A549 (cell line): ENCODE measurements at regions not wholly inside any gene's neighbourhood (a gene's known extent, or its start where the extent isn't known, plus 50 kb on each side); places are given as distances from the start of the nearest gene placed in this dataset.

Experiments
- ATAC-seq, 2 experiments: fragments of 200-7000 bp in 1 of 2; fragments of >200 bp in 1 of 2; cut with Nextera tagmentation in 1 of 2; cut with Tn5 transposase in 1 of 2; 3 replicates each; pipeline versions ENCODE4 v1.8.0 to v1.9.1; 2018 to 2020; ENCODE audit warnings: mild to moderate bottlenecking in 1 of 2, moderate library complexity in 1 of 2
- CTCF ChIA-PET: fragments of 300-600 bp; sonication (Branson Sonifier 250); formaldehyde crosslinking; extraction: SDS; loops from one replicate; lab custom pipeline; 2021; ENCODE audit warnings: antibody characterized with exemption, inconsistent platforms; lab: Yijun Ruan, JAX
- POLR2A ChIA-PET: fragments of 350-600 bp; formaldehyde crosslinking; extraction: SDS; loops from one replicate; lab custom pipeline; 2021; ENCODE audit warnings: antibody characterized with exemption, inconsistent platforms; lab: Yijun Ruan, JAX
- DNase-seq, 2 experiments: peaks; one replicate each; pipeline versions ENCODE4 v3.0.0 to v3.0.0-alpha.2; 2011 to 2016; ENCODE audit warnings: low read depth in 1 of 2, low spot score in 1 of 2
- FAIRE-seq: peaks from 2 replicates; lab custom pipeline; 2011; peaks lifted over from hg19 to GRCh38; lab: Jason Lieb, UNC
- H3K27ac ChIP-seq, 2 experiments: fragments of >200 bp; sonication (Bioruptor Twin); formaldehyde crosslinking; 3 replicates each; pipeline ENCODE4 v1.5.1; 2016 to 2017
- H3K4me1 ChIP-seq: fragments of >200 bp; sonication (Bioruptor Twin); formaldehyde crosslinking; 3 replicates; pipeline ENCODE4 v1.6.1; 2016
- H3K4me2 ChIP-seq: fragments of >200 bp; sonication (Bioruptor Twin); formaldehyde crosslinking; 3 replicates; pipeline ENCODE4 v1.6.1; 2016
- H3K4me3 ChIP-seq: fragments of >200 bp; sonication (Bioruptor Twin); formaldehyde crosslinking; 3 replicates; pipeline ENCODE4 v1.5.1; 2016
- H3K9me3 ChIP-seq: fragments of >200 bp; sonication (Bioruptor Twin); formaldehyde crosslinking; 3 replicates; pipeline ENCODE4 v1.6.1; 2016
- BHLHE40 ChIP-seq: IDR thresholded peaks from 2 replicates; pipeline ENCODE4 v1.6.1; 2012; ENCODE audit warnings: low read depth, low read length, inconsistent platforms
- CBX8 ChIP-seq: fragments of 200-600 bp; sonication (generic); IDR thresholded peaks from 2 replicates; pipeline ENCODE4 v1.6.1; 2016
- ESRRA ChIP-seq: fragments of 150-350 bp; IDR thresholded peaks from 2 replicates; pipeline ENCODE4 v1.6.1; 2014; ENCODE audit warnings: mild to moderate bottlenecking, low read length, borderline replicate concordance
- FOSB ChIP-seq: fragments of 250-450 bp; sonication (Bioruptor Pico); IDR thresholded peaks from 2 replicates; pipeline ENCODE4 v1.5.0; 2020; ENCODE audit warnings: mild to moderate bottlenecking, moderate library complexity
- FOXS1 ChIP-seq: fragments of 250-450 bp; sonication (Bioruptor Pico); IDR thresholded peaks from 2 replicates; pipeline ENCODE4 v1.5.0; 2020; ENCODE audit warnings: mild to moderate bottlenecking, moderate library complexity
- HES2 ChIP-seq: fragments of >200 bp; sonication (Bioruptor Twin); formaldehyde crosslinking; IDR thresholded peaks from 2 replicates; pipeline ENCODE4 v1.6.1; 2016
- HOXA7 ChIP-seq: fragments of 250-450 bp; sonication (Bioruptor Pico); IDR thresholded peaks from 2 replicates; pipeline ENCODE4 v1.5.0; 2020; ENCODE audit warnings: mild to moderate bottlenecking, moderate library complexity
- JUN ChIP-seq, 2 experiments: fragments of >200 bp; sonication (Bioruptor Twin); formaldehyde crosslinking; IDR thresholded peaks; 2 replicates in 1 of 2; 3 replicates in 1 of 2; pipeline ENCODE4 v1.6.1; 2016 to 2017
- JUNB ChIP-seq: fragments of >200 bp; sonication (Bioruptor Twin); formaldehyde crosslinking; IDR thresholded peaks from 2 replicates; pipeline ENCODE4 v1.6.1; 2016
- KDM1A ChIP-seq: fragments of 200-600 bp; sonication (generic); IDR thresholded peaks from 2 replicates; pipeline ENCODE4 v1.6.1; 2016; ENCODE audit warnings: low read depth, mild to moderate bottlenecking
- MAFK ChIP-seq: fragments of 450-650 bp; IDR thresholded peaks from 2 replicates; pipeline ENCODE4 v1.6.1; 2014; ENCODE audit not compliant: partially characterized antibody
- NFE2L2 ChIP-seq: fragments of 150-350 bp; conservative IDR thresholded peaks from 2 replicates; pipeline ENCODE4 v1.6.1; 2014; ENCODE audit warnings: low read length
- NR3C1 ChIP-seq: fragments of >200 bp; sonication (Bioruptor Twin); formaldehyde crosslinking; IDR thresholded peaks from 3 replicates; pipeline ENCODE4 v1.6.1; 2017
- PHF8 ChIP-seq: fragments of 200-600 bp; sonication (generic); IDR thresholded peaks from 2 replicates; pipeline ENCODE4 v1.6.1; 2016; ENCODE audit warnings: low read depth, mild to moderate bottlenecking, antibody characterized with exemption, moderate library complexity, borderline replicate concordance
- RAD21 ChIP-seq, 2 experiments: fragments of >200 bp in 1 of 2; sonication (Bioruptor Twin) in 1 of 2; formaldehyde crosslinking in 1 of 2; IDR thresholded peaks in 1 of 2; conservative IDR thresholded peaks in 1 of 2; 2 replicates in 1 of 2; 3 replicates in 1 of 2; pipeline ENCODE4 v1.6.1; 2012 to 2018; ENCODE audit warnings: inconsistent platforms in 1 of 2
- SREBF2 ChIP-seq: fragments of 450-650 bp; IDR thresholded peaks from 2 replicates; pipeline ENCODE4 v1.6.1; 2014; ENCODE audit warnings: mild to moderate bottlenecking, moderate library complexity
- TP53 ChIP-seq: fragments of 250-450 bp; sonication (Bioruptor Pico); IDR thresholded peaks from 2 replicates; pipeline ENCODE4 v1.5.0; 2021; ENCODE audit warnings: mild to moderate bottlenecking, moderate library complexity
- ZFP36 ChIP-seq: fragments of 450-650 bp; IDR thresholded peaks from 2 replicates; pipeline ENCODE4 v1.6.1; 2014; ENCODE audit warnings: borderline replicate concordance; ENCODE audit not compliant: partially characterized antibody
- ZNF302 ChIP-seq: fragments of 250-450 bp; sonication (Bioruptor Pico); IDR thresholded peaks from 2 replicates; pipeline ENCODE4 v1.9.0; 2021; ENCODE audit warnings: inconsistent platforms, mild to moderate bottlenecking, moderate library complexity
- ZSCAN20 ChIP-seq: fragments of 250-450 bp; sonication (Bioruptor Pico); IDR thresholded peaks from 2 replicates; pipeline ENCODE4 v1.8.0; 2022; ENCODE audit warnings: mild to moderate bottlenecking, moderate library complexity
- WGBS: methylation state at CpG from one replicate; pipeline ENCODE4 v1.1.6; 2017; ENCODE audit errors: missing lambda C conversion rate; 5-methylcytosine and 5-hydroxymethylcytosine counted together
- TF ChIP-seq, protein P1 (sequence below): fragments of >200 bp; sonication (Bioruptor Twin); formaldehyde crosslinking; IDR thresholded peaks from 3 replicates; pipeline ENCODE4 v1.5.1; 2016
- TF ChIP-seq, protein P2 (sequence below): fragments of 150-350 bp; IDR thresholded peaks from 2 replicates; pipeline ENCODE4 v1.6.1; 2014; ENCODE audit warnings: low read depth, mild to moderate bottlenecking, low read length
- TF ChIP-seq, protein P3 (sequence below): fragments of >200 bp; sonication (Bioruptor Twin); formaldehyde crosslinking; IDR thresholded peaks from 3 replicates; pipeline ENCODE4 v1.6.1; 2016

- FAIRE-seq = no peak
- CTCF ChIA-PET = no interaction called here
- H3K4me2 ChIP-seq = no peak overlapping the region
- no peak for DNase-seq
- POLR2A ChIA-PET = no interaction called here
- H3K9me3 ChIP-seq = no peaks in the 10 kb centered on the region
- WGBS = 2% methylated on average over 2 of the region's 2 CpGs
- ATAC-seq = no peak
- H3K27ac ChIP-seq = no peak overlapping the region
- H3K4me3 ChIP-seq = no peak overlapping the region
- H3K4me1 ChIP-seq = no peaks in the 10 kb centered on the region
- TF ChIP-seq, protein P1, sequence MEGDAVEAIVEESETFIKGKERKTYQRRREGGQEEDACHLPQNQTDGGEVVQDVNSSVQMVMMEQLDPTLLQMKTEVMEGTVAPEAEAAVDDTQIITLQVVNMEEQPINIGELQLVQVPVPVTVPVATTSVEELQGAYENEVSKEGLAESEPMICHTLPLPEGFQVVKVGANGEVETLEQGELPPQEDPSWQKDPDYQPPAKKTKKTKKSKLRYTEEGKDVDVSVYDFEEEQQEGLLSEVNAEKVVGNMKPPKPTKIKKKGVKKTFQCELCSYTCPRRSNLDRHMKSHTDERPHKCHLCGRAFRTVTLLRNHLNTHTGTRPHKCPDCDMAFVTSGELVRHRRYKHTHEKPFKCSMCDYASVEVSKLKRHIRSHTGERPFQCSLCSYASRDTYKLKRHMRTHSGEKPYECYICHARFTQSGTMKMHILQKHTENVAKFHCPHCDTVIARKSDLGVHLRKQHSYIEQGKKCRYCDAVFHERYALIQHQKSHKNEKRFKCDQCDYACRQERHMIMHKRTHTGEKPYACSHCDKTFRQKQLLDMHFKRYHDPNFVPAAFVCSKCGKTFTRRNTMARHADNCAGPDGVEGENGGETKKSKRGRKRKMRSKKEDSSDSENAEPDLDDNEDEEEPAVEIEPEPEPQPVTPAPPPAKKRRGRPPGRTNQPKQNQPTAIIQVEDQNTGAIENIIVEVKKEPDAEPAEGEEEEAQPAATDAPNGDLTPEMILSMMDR = no peak
- TF ChIP-seq NFE2L2 (no peak), ZNF302 (CRISPR knock-in tag) (no peak), TP53 (no peak), BHLHE40 (no peak), HES2 (no peak), MAFK (no peak), HOXA7 (CRISPR knock-in tag) (no peak)
Observed at GRCh38 chr17:13158494-13159240, 140.8 kb upstream of the ELAC2 start.

GRCh38 chr17:13157656-13158055 is 139.8 kb upstream of the ELAC2 start:
- FAIRE-seq (no peak), ATAC-seq (no peak), DNase-seq (no peak)
- ChIA-PET POLR2A (no interaction called here), CTCF (no interaction called here)
- no peak overlapping the region for H3K27ac ChIP-seq
- H3K4me3 ChIP-seq = no peak overlapping the region
- H3K9me3 ChIP-seq = no peaks in the 10 kb centered on the region
- H3K4me2 ChIP-seq = no peak overlapping the region
- WGBS = 3% methylated on average over 5 of the region's 5 CpGs
- TF ChIP-seq JUNB = no peak
- no peak for TF ChIP-seq CBX8
- TF ChIP-seq, protein P2, sequence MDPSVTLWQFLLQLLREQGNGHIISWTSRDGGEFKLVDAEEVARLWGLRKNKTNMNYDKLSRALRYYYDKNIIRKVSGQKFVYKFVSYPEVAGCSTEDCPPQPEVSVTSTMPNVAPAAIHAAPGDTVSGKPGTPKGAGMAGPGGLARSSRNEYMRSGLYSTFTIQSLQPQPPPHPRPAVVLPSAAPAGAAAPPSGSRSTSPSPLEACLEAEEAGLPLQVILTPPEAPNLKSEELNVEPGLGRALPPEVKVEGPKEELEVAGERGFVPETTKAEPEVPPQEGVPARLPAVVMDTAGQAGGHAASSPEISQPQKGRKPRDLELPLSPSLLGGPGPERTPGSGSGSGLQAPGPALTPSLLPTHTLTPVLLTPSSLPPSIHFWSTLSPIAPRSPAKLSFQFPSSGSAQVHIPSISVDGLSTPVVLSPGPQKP = no peak
- no peak for TF ChIP-seq PHF8
- no peak for TF ChIP-seq KDM1A
- TF ChIP-seq, protein P1 = no peak
- TF ChIP-seq FOXS1 (CRISPR knock-in tag) = no peak
- no peak for TF ChIP-seq ESRRA
- TF ChIP-seq ZSCAN20 (CRISPR knock-in tag) = no peak
- TF ChIP-seq BHLHE40 = no peak
- no peak for TF ChIP-seq SREBF2
- TF ChIP-seq JUN (IDR thresholded peaks at IDR 0.05) = no peak
- TF ChIP-seq RAD21 (conservative IDR thresholded peaks at IDR 0.05 in 1 of 2, IDR thresholded peaks at IDR 0.05 in 1 of 2) = no peak
- no peak for TF ChIP-seq MAFK
- TF ChIP-seq, protein P3, sequence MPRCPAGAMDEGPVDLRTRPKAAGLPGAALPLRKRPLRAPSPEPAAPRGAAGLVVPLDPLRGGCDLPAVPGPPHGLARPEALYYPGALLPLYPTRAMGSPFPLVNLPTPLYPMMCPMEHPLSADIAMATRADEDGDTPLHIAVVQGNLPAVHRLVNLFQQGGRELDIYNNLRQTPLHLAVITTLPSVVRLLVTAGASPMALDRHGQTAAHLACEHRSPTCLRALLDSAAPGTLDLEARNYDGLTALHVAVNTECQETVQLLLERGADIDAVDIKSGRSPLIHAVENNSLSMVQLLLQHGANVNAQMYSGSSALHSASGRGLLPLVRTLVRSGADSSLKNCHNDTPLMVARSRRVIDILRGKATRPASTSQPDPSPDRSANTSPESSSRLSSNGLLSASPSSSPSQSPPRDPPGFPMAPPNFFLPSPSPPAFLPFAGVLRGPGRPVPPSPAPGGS = no peak
- TF ChIP-seq ZNF302 (CRISPR knock-in tag) = no peak
- TF ChIP-seq NR3C1 = no peak
- no peak for TF ChIP-seq FOSB
- TF ChIP-seq ZFP36 = no peak
- H3K4me1 ChIP-seq = no peaks in the 10 kb centered on the region
